SK-N-MC (cell line): ENCODE measurements at regions not wholly inside any gene's neighbourhood (a gene's known extent, or its start where the extent isn't known, plus 50 kb on each side); places are given as distances from the start of the nearest gene placed in this dataset.

Source experiments
- EZH2 ChIP-seq: fragments of 200-600 bp; sonication (generic); IDR thresholded peaks from one replicate; pipeline ENCODE4 v1.6.1; 2017; ENCODE audit warnings: antibody characterized with exemption
- FOXP2 ChIP-seq: optimal IDR thresholded peaks from 2 replicates; pipeline ENCODE3; 2011; ENCODE audit warnings: mild to moderate bottlenecking, moderate library complexity; ENCODE audit not compliant: insufficient read depth; ENCODE audit errors: extremely low read length, control extremely low read depth
- POLR2AphosphoS5 ChIP-seq: IDR thresholded peaks from 2 replicates; pipeline ENCODE4 v1.6.1; 2012; ENCODE audit warnings: mild to moderate bottlenecking, low read depth, low read length, borderline replicate concordance

GRCh38 chr13:31905961-31906360 is 125.6 kb upstream of the FRY start:
- TF ChIP-seq POLR2AphosphoS5 (no peak), EZH2 (no peak), FOXP2 (no peak)
